ENCODE measurements at regions not wholly inside any gene's neighbourhood (a gene's known extent, or its start where the extent isn't known, plus 50 kb on each side); places are given as distances from the start of the nearest gene placed in this dataset.

- Histone ChIP-seq H3K36me3 (ENCODE audit: control insufficient read depth, insufficient read depth, low read length) (no peaks in the 10 kb centered on the region), H3K27me3 (replicated peaks; ENCODE audit: control insufficient read depth, insufficient read depth, low read length) (no peaks in the 10 kb centered on the region; the same call in 1 of the 2 replicates), H3K4me3 (replicated peaks; ENCODE audit: low read depth, low read length) (no peak overlapping the region)
- no peak for TF ChIP-seq CTCF (IDR thresholded peaks at IDR 0.05; ENCODE audit: insufficient read depth, low read length, poor library complexity, severe bottlenecking)
- DNase-seq (ENCODE audit: extremely low read depth, insufficient read length): no peak
Measured at GRCh38 chr16:86718118-86718517, 139.8 kb downstream of the FOXL1 start.

DNA sequence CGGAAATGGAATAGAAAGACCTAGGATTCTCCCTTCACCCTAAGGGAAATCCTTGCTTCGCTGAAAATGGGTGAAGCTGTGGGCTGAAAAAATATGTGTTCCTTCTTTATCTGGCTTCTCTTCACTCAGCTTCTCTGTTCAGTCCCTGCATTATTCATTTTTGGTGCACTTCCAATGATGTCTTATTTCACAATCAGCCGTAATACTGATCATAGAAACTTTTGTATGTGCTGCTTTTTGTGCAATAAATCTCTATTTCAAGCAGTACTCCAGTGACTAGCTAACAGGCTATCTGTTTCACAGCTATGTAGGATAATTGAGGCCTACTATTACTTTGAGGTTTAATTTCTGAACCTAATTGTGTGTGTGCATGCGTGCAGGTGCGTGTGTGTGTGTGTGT is 144.6 kb downstream of the FOXL1 start:
- Histone ChIP-seq H3K27me3 (replicated peaks; ENCODE audit: control insufficient read depth, insufficient read depth, low read length) (no peaks in the 10 kb centered on the region; the same call in 1 of the 2 replicates), H3K36me3 (ENCODE audit: control insufficient read depth, insufficient read depth, low read length) (no peaks in the 10 kb centered on the region), H3K4me3 (replicated peaks; ENCODE audit: low read depth, low read length) (no peak overlapping the region)
- no peak for DNase-seq (ENCODE audit: extremely low read depth, insufficient read length)
- no peak for TF ChIP-seq CTCF (IDR thresholded peaks at IDR 0.05; ENCODE audit: insufficient read depth, low read length, poor library complexity, severe bottlenecking)

GRCh38 chr16:86723689-86724088 is 145.3 kb downstream of the FOXL1 start:
- Histone ChIP-seq H3K27me3 (replicated peaks; ENCODE audit: control insufficient read depth, insufficient read depth, low read length) (no peaks in the 10 kb centered on the region; the same call in 1 of the 2 replicates), H3K4me3 (replicated peaks; ENCODE audit: low read depth, low read length) (no peak overlapping the region), H3K36me3 (ENCODE audit: control insufficient read depth, insufficient read depth, low read length) (no peaks in the 10 kb centered on the region)
- DNase-seq (ENCODE audit: extremely low read depth, insufficient read length): no peak
- no peak for TF ChIP-seq CTCF (IDR thresholded peaks at IDR 0.05; ENCODE audit: insufficient read depth, low read length, poor library complexity, severe bottlenecking)

GRCh38 chr16:86725401-86725800 is 147.1 kb downstream of the FOXL1 start:
- no peaks in the 10 kb centered on the region for H3K36me3 ChIP-seq (ENCODE audit: control insufficient read depth, insufficient read depth, low read length)
- no peak for DNase-seq (ENCODE audit: extremely low read depth, insufficient read length)
- peaks cover 2% of the 10 kb centered on the region; the same call in 1 of the 2 replicates for H3K27me3 ChIP-seq (replicated peaks; ENCODE audit: control insufficient read depth, insufficient read depth, low read length)
- H3K4me3 ChIP-seq (replicated peaks; ENCODE audit: low read depth, low read length): no peak overlapping the region
- TF ChIP-seq CTCF (IDR thresholded peaks at IDR 0.05; ENCODE audit: insufficient read depth, low read length, poor library complexity, severe bottlenecking): no peak

- DNase-seq (ENCODE audit: extremely low read depth, insufficient read length): no peak
- Histone ChIP-seq H3K4me3 (replicated peaks; ENCODE audit: low read depth, low read length) (no peak overlapping the region), H3K27me3 (replicated peaks; ENCODE audit: control insufficient read depth, insufficient read depth, low read length) (peaks cover 2% of the 10 kb centered on the region; the same call in 1 of the 2 replicates), H3K36me3 (ENCODE audit: control insufficient read depth, insufficient read depth, low read length) (no peaks in the 10 kb centered on the region)
- no peak for TF ChIP-seq CTCF (IDR thresholded peaks at IDR 0.05; ENCODE audit: insufficient read depth, low read length, poor library complexity, severe bottlenecking)
Measured at GRCh38 chr16:86726340-86726739, 148.0 kb downstream of the FOXL1 start.

DNA sequence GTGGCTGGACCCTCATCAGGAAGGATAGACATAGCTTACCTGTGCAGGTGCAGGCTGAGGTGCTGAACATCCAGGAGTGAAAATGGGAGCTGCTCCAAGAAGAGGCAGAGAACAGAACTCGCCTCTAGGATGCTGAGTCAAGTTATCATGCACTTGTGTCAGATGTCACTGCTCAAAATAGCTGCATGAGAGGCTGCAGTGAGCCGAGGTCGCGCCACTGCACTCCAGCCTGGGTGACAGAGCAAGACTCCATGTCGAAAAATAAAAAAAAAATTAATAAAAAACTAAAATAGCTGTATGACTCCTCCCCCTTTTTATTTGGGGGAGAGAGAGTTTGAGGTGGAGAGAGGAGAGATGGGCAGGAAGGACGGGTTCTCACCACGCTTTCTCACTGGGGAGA is 148.8 kb downstream of the FOXL1 start:
- DNase-seq (ENCODE audit: extremely low read depth, insufficient read length): no peak
- no peak for TF ChIP-seq CTCF (IDR thresholded peaks at IDR 0.05; ENCODE audit: insufficient read depth, low read length, poor library complexity, severe bottlenecking)
- H3K27me3 ChIP-seq (replicated peaks; ENCODE audit: control insufficient read depth, insufficient read depth, low read length): peaks cover 2% of the 10 kb centered on the region; the same call in 1 of the 2 replicates
- no peak overlapping the region for H3K4me3 ChIP-seq (replicated peaks; ENCODE audit: low read depth, low read length)
- H3K36me3 ChIP-seq (ENCODE audit: control insufficient read depth, insufficient read depth, low read length): no peaks in the 10 kb centered on the region

Measured in GM06990 (cell line).